Activated T-cell treated with anti-CD3 and anti-CD28 coated beads, Interleukin-2, amount 50 U/mL, for 24 hours (primary cell): ENCODE measurements at regions not wholly inside any gene's neighbourhood (a gene's known extent, or its start where the extent isn't known, plus 50 kb on each side); places are given as distances from the start of the nearest gene placed in this dataset.

Experiments
- DNase-seq: peaks from one replicate; pipeline ENCODE4 v3.0.0-alpha.2; 2020
- H3K27ac Mint-ChIP-seq: 2 replicates; pipeline ENCODE4 v1.8.0; 2020; ENCODE audit warnings: mild to moderate bottlenecking, mixed read lengths
- H3K27me3 Mint-ChIP-seq: 2 replicates; pipeline ENCODE4 v1.8.0; 2020; ENCODE audit warnings: mixed read lengths
- H3K36me3 Mint-ChIP-seq: 2 replicates; pipeline ENCODE4 v1.8.0; 2020; ENCODE audit warnings: low read depth, mixed read lengths
- H3K4me1 Mint-ChIP-seq: 2 replicates; pipeline ENCODE4 v1.8.0; 2020; ENCODE audit warnings: low read depth, mixed read lengths
- H3K4me3 Mint-ChIP-seq: 2 replicates; pipeline ENCODE4 v1.8.0; 2020; ENCODE audit warnings: mild to moderate bottlenecking, moderate library complexity, mixed read lengths
- H3K9me3 Mint-ChIP-seq: 2 replicates; pipeline ENCODE4 v1.8.0; 2020; ENCODE audit warnings: mixed read lengths

GRCh38 chr6:144870782-144871181, 585.6 kb downstream of the UTRN start:
- Mint-ChIP-seq H3K9me3 (peaks cover 2% of the 10 kb centered on the region), H3K4me1 (peaks cover 5% of the 10 kb centered on the region), H3K4me3 (no peak overlapping the region), H3K27me3 (peaks cover 17% of the 10 kb centered on the region), H3K27ac (no peak overlapping the region), H3K36me3 (no peaks in the 10 kb centered on the region)
- no peak for DNase-seq

GRCh38 chr6:144873623-144874378, 588.7 kb downstream of the UTRN start:
- H3K4me1 Mint-ChIP-seq = peaks cover 2% of the 10 kb centered on the region
- no peak overlapping the region for H3K27ac Mint-ChIP-seq
- H3K36me3 Mint-ChIP-seq = no peaks in the 10 kb centered on the region
- H3K4me3 Mint-ChIP-seq = no peak overlapping the region
- DNase-seq = no peak
- peaks cover 2% of the 10 kb centered on the region for H3K9me3 Mint-ChIP-seq
- H3K27me3 Mint-ChIP-seq = peaks cover 34% of the 10 kb centered on the region

GRCh38 chr6:144876689-144877088, 591.6 kb downstream of the UTRN start:
- peaks cover 2% of the 10 kb centered on the region for H3K9me3 Mint-ChIP-seq

GRCh38 chr6:144877118-144877517, 592.0 kb downstream of the UTRN start:
- Mint-ChIP-seq H3K27ac (no peak overlapping the region), H3K9me3 (peaks cover 2% of the 10 kb centered on the region), H3K36me3 (no peaks in the 10 kb centered on the region), H3K27me3 (peaks cover 52% of the 10 kb centered on the region), H3K4me1 (peaks cover 5% of the 10 kb centered on the region), H3K4me3 (no peak overlapping the region)
- no peak for DNase-seq

More at GRCh38 chr6:144876689-144877088, 591.6 kb downstream of the UTRN start:
- Mint-ChIP-seq H3K4me1 (peaks cover 5% of the 10 kb centered on the region), H3K27ac (no peak overlapping the region), H3K27me3 (peaks cover 52% of the 10 kb centered on the region), H3K36me3 (no peaks in the 10 kb centered on the region), H3K4me3 (no peak overlapping the region)
- no peak for DNase-seq

- DNase-seq = no peak
- peaks cover 5% of the 10 kb centered on the region for H3K4me1 Mint-ChIP-seq
- no peak overlapping the region for H3K4me3 Mint-ChIP-seq
- H3K36me3 Mint-ChIP-seq = no peaks in the 10 kb centered on the region
- H3K9me3 Mint-ChIP-seq = peaks cover 2% of the 10 kb centered on the region
- H3K27me3 Mint-ChIP-seq = peaks cover 43% of the 10 kb centered on the region
- no peak overlapping the region for H3K27ac Mint-ChIP-seq
These were observed 593.4 kb downstream of the UTRN start for GRCh38 chr6:144878577-144878976.

- H3K27ac Mint-ChIP-seq = no peak overlapping the region
- peaks cover 38% of the 10 kb centered on the region for H3K27me3 Mint-ChIP-seq
- H3K36me3 Mint-ChIP-seq = no peaks in the 10 kb centered on the region
- DNase-seq = no peak
- peaks cover 5% of the 10 kb centered on the region for H3K4me1 Mint-ChIP-seq
- H3K9me3 Mint-ChIP-seq = no peaks in the 10 kb centered on the region
- H3K4me3 Mint-ChIP-seq = no peak overlapping the region
These were observed 594.3 kb downstream of the UTRN start for GRCh38 chr6:144879436-144879835.

- Mint-ChIP-seq H3K36me3 (no peaks in the 10 kb centered on the region), H3K4me1 (peaks cover 5% of the 10 kb centered on the region), H3K27me3 (peaks cover 34% of the 10 kb centered on the region), H3K4me3 (no peak overlapping the region), H3K27ac (no peak overlapping the region), H3K9me3 (no peaks in the 10 kb centered on the region)
- DNase-seq = no peak
These were observed 597.3 kb downstream of the UTRN start for GRCh38 chr6:144882425-144882824.

GRCh38 chr6:144883915-144884314, 598.8 kb downstream of the UTRN start:
- no peaks in the 10 kb centered on the region for H3K36me3 Mint-ChIP-seq
- H3K27me3 Mint-ChIP-seq = peaks cover 20% of the 10 kb centered on the region
- DNase-seq = no peak
- H3K4me1 Mint-ChIP-seq = peaks cover 2% of the 10 kb centered on the region
- H3K27ac Mint-ChIP-seq = no peak overlapping the region
- no peaks in the 10 kb centered on the region for H3K9me3 Mint-ChIP-seq
- H3K4me3 Mint-ChIP-seq = no peak overlapping the region

GRCh38 chr6:144885817-144886216, 600.7 kb downstream of the UTRN start:
- H3K36me3 Mint-ChIP-seq = no peaks in the 10 kb centered on the region
- H3K27ac Mint-ChIP-seq = no peak overlapping the region
- DNase-seq = no peak
- H3K27me3 Mint-ChIP-seq = peaks cover 7% of the 10 kb centered on the region
- H3K4me3 Mint-ChIP-seq = no peak overlapping the region
- H3K9me3 Mint-ChIP-seq = no peaks in the 10 kb centered on the region
- no peaks in the 10 kb centered on the region for H3K4me1 Mint-ChIP-seq

GRCh38 chr6:144886682-144887081, 601.5 kb downstream of the UTRN start:
- Mint-ChIP-seq H3K27ac (no peak overlapping the region), H3K27me3 (peaks cover 3% of the 10 kb centered on the region), H3K4me3 (no peak overlapping the region), H3K9me3 (no peaks in the 10 kb centered on the region), H3K36me3 (no peaks in the 10 kb centered on the region), H3K4me1 (no peaks in the 10 kb centered on the region)
- no peak for DNase-seq

GRCh38 chr6:144888621-144889020, 603.5 kb downstream of the UTRN start:
- H3K4me3 Mint-ChIP-seq = no peak overlapping the region
- H3K36me3 Mint-ChIP-seq = no peaks in the 10 kb centered on the region
- H3K9me3 Mint-ChIP-seq = no peaks in the 10 kb centered on the region
- no peak overlapping the region for H3K27ac Mint-ChIP-seq
- H3K4me1 Mint-ChIP-seq = no peaks in the 10 kb centered on the region
- no peak for DNase-seq
- peaks cover 3% of the 10 kb centered on the region for H3K27me3 Mint-ChIP-seq

- H3K36me3 Mint-ChIP-seq = no peaks in the 10 kb centered on the region
- H3K9me3 Mint-ChIP-seq = no peaks in the 10 kb centered on the region
- H3K27me3 Mint-ChIP-seq = no peaks in the 10 kb centered on the region
- H3K4me3 Mint-ChIP-seq = no peak overlapping the region
- no peak for DNase-seq
- peaks cover 3% of the 10 kb centered on the region for H3K4me1 Mint-ChIP-seq
- no peak overlapping the region for H3K27ac Mint-ChIP-seq
These were observed 608.6 kb downstream of the UTRN start for GRCh38 chr6:144893680-144894151.

- Mint-ChIP-seq H3K36me3 (no peaks in the 10 kb centered on the region), H3K9me3 (no peaks in the 10 kb centered on the region), H3K27ac (no peak overlapping the region), H3K4me1 (peaks cover 3% of the 10 kb centered on the region), H3K4me3 (no peak overlapping the region), H3K27me3 (no peaks in the 10 kb centered on the region)
- DNase-seq = no peak
These were observed 609.1 kb downstream of the UTRN start for GRCh38 chr6:144894240-144894639.

- H3K27me3 Mint-ChIP-seq = no peaks in the 10 kb centered on the region
- no peak for DNase-seq
- H3K9me3 Mint-ChIP-seq = no peaks in the 10 kb centered on the region
- H3K4me1 Mint-ChIP-seq = peaks cover 3% of the 10 kb centered on the region
- no peaks in the 10 kb centered on the region for H3K36me3 Mint-ChIP-seq
- H3K27ac Mint-ChIP-seq = no peak overlapping the region
- no peak overlapping the region for H3K4me3 Mint-ChIP-seq
These were observed 610.5 kb downstream of the UTRN start for GRCh38 chr6:144895313-144896278.

GRCh38 chr6:144896289-144896688, 611.2 kb downstream of the UTRN start:
- Mint-ChIP-seq H3K9me3 (peaks cover 2% of the 10 kb centered on the region), H3K4me3 (no peak overlapping the region), H3K27ac (no peak overlapping the region), H3K36me3 (no peaks in the 10 kb centered on the region), H3K4me1 (peaks cover 3% of the 10 kb centered on the region), H3K27me3 (no peaks in the 10 kb centered on the region)
- no peak for DNase-seq
